Activated CD4-positive, alpha-beta T cell treated with anti-CD3 and anti-CD28 coated beads, Interleukin-2, amount 50 U/mL, for 16 hours (primary cell): ENCODE measurements at regions not wholly inside any gene's neighbourhood (a gene's known extent, or its start where the extent isn't known, plus 50 kb on each side); places are given as distances from the start of the nearest gene placed in this dataset.

Source experiments
- DNase-seq: peaks from one replicate; pipeline ENCODE4 v3.0.0-alpha.2; 2020

DNA sequence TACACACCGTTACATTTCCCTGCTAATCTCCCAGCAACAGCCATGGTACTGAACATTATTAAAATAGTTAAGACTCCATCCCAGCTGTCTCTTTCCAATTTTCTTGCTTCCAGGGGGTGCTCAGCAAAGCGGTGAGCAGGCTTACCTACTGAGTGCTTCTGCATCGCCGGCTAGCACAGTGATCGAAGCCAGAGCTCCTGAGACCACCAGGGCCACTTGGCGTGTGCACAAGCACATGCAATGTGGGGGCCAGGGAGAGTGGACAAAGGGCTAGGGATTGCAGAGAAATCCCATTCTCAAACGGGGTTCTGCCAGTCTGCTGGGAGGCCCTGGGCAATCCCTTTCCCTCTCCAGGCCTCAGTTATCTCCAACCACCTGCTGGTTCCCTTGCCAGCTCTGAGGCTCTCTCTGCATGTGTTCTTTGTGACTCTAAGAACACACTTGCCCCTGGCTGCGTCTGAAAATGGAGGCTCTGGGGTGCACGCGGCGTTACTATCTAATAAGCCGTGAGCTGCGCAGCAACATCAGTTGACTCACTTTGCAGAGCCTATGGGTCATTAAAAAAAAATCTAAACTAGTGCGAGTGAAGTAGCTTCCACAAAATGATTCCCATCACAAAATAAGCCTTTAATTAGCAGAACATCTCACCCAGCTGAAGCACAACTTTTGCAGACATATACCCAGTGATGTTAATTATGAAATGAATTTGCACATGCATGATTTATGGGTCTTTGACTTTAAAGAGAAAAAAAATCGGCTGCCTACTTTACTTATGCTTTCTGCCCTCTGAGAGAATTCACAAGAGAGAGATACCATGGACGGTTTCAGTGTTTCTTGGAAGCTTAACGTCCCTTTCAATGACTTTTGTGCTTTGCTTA, 271.5 kb downstream of the TLE3 start:
- no peak for DNase-seq

DNA sequence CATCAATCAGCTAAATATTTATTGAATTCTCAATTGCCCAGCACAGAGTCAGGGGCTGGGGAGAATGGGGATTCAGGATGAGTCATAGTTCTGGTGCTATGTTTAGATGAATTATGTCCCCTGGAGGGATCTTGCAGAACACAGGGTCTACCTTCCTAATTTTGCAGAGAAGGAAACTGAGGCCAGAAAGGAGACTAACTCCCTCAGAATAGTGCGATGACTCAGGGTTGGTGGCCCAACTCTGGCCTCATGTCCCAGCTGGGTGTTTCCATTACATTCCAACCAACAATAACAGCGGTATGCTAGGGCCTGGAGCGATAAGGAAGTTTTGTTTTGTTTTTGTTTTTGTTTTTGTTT, 270.9 kb downstream of the TLE3 start:
- no peak for DNase-seq

DNA sequence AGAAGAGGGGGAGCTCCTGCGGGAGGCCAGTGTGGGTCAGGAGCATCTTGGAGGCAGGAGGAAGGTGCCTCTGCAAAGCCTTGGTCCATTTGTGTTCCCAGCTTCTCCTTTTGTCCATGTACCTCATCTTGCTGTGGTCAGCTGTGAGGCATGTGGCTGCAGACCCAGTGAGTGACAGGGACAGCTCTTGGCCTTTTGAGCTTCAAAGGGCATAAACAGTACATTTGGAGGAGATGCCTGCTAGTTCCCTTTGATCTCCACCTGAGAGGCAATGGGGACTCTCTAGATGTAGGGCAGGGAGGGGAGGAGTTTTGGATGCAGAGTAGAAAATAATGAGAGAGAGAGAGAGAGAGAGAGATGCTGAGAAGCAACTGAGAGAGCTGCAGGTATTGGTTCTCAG, 270.0 kb downstream of the TLE3 start:
- no peak for DNase-seq

DNA sequence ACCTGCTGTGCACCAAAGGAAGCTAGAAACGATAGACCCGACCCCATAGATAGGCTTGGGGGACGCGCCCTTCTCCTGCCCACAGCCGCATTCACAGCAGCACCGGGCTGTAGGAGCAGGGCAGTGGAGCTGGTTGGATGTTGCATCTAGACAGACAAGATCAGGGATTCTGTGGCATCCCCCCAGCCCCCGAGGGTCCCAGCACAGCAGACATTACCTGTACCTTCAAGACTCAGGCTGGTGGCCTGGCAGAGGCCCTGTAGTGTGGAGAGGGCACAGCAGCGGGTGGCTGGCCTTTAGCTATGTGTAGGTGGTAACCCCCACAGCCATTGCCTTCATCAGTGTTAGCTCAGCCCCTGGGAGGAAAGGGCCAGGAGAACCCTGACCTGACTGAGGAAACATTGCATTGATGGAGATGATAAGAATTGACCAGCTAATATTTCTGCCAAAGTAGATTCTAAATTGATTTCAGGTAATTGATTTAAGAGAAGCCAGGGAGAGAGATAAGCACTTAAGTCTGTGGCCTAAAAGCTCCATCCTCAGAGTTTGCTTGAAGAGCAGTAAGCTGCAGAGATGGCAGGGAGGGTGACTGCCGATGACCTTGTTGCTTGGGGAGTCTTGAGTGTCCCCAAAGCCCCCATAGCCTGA, 269.4 kb downstream of the TLE3 start:
- DNase-seq: no peak

DNA sequence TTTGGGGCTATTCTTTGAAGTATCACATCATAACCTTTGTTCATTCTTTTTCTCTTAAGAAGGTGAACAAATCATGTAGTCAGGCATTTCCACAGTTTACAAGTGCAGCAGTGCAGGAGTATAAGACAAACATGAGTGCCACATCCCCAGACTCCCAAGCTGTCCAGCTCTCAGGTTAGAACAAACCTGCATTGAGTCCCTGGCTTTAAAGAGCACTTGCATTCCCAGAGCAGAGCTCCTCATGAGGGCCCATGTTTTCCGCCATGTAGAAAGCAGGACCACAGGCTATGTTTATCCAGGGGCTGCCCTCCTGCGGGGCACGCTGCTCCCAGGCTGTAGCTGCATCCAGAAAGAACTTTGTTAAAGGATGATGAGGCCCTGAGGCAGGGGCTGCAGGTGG, 267.7 kb downstream of the TLE3 start:
- DNase-seq: no peak

DNA sequence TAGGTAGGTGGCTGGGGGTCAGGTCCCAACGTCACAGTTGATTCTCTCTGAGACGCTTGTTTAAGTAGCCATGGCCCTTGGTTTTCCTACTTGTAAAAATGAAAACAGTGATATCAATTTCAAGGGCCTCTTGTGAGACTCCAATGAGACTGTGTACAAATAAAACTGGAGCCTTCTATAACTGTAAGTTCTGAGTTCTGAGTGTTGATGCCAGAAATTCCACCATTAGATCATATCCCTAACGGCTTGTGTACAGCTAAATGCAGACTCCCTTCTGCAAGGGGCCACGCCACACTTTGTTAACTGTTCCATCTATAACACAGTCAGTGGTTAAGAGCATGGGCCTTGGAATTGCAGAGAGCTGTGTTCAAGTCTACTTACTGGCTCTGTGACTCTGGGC, 267.3 kb downstream of the TLE3 start:
- no peak for DNase-seq

DNA sequence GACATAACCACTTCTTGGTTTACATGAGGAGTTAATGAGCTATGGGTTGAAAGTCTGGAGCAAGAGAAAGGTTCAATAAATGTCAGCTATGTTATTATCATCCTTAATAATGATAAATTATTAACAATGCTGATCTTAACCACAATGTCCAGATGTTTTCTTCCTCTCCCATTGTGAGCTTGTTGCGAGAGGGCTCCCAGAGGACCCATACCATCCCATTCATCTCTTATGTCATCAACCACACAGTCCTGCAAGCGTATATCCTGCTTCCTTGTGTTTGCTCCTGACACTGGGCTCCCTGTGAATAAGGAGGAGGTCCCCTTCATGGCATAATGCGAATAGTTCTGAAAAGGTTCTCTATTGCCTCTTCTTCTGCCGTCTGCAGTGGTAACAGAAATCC, 266.8 kb downstream of the TLE3 start:
- no peak for DNase-seq

DNA sequence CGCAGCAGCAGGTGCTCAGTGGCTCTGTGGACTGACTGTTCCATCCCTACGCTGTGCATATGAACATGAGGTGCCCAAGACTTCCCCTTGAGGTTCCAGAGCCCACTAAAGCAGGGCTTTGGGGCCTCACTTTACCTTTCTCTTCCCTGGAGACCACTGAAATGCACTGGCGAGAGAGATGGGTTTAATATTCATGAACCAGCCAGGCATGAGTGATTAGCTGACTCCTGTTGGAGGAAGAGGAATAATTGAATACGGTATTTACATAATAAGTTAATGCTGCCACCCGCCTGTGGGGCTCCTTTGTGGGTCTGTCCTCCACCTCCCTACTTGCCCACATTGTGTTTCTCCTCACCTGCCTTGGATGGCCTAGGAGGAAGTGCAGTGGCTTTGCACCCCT, 263.4 kb downstream of the TLE3 start:
- DNase-seq: no peak

DNA sequence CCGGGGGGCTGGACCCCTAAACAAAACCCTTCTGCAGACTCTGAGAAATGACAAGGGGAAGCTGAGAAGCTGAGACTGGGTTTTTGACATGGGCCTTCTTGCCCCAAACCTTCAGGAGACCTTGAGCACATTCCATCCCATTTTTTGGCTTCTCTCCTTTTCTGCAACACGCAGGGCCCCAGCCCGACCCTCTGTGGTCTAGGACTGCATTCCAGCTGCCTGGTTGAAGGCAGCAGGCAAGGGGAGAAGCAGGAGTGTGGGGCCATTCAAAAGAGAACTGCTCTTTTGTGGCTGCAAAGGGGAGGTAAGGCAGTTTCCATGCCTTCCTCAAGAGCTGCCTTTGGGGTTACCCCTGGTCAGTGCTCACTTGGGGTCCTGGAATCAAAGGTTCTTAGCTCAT, 263.0 kb downstream of the TLE3 start:
- no peak for DNase-seq

DNA sequence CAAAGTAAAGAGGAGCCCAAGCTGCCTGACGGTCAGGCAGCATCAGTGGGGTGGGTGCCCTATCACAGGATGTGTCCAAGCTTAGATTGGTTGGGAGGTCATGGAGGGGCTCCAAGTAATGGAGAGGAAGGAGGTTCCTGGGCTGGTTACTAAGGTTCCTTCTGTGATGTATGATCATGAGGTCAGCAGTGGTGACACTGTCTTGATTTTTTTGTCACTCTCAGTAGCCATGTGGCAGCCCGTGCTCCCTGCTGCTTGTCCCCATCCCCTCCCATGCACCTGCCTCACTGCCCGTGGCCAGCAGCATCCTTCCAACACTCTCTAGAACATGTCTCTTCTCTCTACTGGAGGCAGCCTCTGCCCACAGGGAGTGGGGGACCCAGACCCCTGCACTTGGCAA, 261.7 kb downstream of the TLE3 start:
- DNase-seq: no peak

DNA sequence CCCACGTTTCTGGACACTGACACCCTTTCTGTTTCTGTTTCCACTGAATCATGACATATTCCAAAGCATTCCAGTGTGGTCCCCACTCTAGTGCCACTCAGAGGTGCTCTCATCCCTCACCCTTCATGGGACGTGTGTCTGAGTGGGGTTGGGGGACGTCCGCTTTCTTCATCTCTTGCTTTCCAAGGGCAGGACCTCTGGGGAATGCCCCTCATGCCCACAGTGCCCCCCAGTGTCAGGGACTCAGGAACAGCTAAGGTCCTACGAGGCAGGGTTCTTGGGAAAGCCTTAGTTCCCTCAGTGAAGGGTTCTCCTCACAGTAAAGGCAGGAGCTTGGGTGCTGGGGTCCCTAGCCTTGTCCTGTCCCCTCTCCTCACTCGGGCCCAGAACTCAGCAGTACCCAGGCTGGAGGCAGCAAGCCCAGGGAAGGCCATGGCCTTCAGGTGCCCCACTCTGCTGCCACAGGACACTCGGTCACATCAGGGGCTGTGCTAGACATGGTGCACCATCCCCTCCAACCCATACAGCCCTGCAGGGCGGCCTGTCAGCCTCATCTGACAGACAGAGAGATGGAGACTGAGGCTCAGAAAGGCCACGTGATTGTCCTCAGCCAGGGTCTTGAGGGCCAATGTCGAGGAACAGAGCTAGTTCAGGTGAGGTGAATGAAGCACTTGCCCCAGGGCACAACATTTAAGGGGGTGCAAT, 261.0 kb downstream of the TLE3 start:
- no peak for DNase-seq

DNA sequence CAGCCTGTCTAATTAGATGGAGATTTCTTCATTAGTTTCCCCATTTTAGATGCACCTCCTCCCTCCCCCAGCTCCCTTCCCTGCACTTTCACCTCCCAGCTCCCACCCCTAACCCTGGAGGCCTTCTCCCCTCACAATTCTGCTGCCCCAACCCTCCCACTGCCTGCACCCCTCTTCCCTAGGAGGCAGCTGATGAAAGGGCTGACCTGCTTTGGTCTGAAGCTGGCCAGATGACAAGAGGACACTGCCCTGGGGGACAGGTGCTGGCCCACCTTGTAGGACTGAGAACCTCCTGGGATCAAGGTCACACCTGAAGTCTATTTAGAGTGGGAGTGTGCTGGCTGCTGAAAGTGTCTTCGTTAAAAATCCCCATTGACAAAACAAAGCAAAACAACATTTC, 259.4 kb downstream of the TLE3 start:
- DNase-seq: no peak

DNA sequence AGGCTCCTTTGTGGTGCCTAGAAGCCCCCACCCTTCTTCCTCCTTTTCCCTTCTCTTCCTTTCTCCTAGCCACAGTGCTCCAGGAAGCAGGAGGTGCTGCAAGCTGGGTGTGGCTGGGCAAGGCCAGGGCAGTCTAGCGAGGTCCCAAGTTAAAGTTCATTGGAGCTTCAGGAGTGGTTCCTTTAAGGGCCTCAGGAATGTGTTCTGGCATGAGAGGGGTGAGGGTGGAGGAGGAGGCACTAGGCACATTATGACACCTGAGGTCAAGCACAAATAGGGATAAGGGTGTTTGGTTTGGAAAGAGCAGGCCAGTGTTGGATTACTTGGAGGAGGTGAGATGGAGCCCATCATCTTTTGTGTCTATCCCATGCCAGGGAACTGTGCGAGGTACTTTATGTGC, 258.7 kb downstream of the TLE3 start:
- no peak for DNase-seq

DNA sequence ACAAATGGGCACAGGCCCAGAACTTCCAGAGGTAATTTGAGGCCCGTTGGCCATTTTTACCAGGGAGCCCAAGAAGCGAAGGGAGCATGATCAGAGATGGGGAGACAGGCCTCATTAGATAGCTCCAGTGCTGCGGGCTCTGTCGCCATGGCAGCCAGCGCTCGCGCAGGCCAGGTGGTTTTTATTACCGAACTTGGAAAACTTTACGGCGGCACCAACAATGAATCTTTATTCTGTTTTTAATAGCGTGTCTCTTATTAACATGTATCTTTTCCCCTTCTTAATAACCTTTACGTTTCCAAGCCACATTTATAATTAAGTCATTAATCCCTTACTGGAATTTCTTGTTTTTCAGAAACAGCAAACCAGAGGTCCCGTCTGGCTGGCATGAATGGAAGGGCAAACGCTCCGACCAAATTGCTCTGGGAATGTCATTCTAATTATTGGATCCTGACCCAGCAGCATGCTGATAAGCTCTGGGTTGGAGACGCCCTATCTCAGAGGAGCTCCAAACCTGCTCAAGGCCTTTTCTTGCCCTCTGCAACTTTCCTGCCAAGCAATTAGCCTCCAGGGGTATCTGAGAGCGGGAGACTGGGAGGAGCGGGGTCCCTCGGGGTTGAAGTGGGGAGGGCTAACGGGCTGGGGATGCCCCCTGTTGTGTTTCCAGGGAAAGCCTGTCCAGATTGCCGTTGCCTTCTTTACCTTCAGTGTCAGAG, 256.4 kb downstream of the TLE3 start:
- DNase-seq: no peak

DNA sequence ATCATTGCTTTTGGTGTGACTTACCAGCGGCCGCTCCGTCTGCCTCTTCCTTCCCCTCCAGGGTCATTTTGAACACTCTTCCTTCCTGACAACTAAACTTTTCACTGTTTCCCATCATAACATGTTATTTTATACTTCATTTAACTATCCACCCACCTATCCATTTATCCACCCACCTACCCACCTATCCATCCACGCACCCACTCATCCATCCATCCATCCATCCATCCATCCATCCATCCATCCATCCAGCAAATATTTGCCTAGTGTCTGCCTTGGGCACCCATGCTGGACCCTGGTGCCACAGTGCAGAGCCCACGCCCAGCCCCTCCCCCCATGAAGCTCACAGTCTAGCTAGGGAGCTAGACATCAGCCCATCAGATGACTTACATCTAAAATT, 254.9 kb downstream of the TLE3 start:
- DNase-seq: no peak

DNA sequence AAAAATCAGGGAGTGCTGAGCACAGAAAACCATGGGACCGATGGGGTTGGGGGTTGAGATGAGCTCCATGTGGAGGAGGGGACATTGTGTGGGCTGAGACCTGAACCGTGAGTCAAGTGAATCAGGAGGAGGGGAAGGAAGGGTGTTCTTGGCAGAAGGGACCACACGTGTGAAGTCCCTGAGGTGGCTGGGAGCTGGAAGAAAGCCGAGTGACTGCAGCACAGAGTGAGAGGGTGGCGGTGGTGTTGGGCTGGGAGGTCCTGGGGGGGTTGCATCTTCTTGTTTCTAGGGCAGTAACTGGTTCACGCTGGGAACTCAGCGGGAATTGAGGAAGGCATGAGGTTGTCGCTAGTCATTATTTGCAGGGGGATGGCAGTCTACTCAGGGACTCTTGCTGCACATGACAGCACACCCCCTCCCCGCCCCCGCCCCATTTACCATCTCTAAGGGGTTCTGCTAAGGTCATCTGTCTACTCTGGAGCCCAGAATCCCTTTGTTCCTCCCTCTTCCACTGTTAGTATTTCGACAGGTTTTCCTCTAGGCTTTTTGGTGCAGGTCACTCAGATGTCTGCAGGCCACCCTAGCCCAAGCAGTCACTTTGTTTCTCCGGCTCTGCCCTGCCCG, 254.3 kb downstream of the TLE3 start:
- no peak for DNase-seq

DNA sequence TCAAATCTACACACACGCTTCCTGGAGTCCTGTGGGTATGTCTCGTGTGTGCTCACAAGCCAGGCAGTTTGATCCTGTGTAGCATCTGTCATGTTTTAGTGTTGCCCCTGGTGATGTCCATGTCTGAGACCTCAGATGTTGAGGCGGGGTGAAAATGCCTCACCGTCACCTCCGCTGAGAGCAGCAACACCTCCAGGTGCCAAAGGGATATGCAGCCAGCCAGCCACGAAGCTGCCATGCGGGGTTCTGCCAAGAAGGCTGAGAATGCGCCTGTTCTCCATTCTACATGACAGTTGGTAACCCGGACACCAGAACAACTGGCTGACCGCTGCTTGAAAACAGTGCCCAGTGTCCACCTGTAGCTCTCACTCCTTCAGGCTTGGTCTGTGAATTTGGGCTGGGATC, 253.8 kb downstream of the TLE3 start:
- no peak for DNase-seq

DNA sequence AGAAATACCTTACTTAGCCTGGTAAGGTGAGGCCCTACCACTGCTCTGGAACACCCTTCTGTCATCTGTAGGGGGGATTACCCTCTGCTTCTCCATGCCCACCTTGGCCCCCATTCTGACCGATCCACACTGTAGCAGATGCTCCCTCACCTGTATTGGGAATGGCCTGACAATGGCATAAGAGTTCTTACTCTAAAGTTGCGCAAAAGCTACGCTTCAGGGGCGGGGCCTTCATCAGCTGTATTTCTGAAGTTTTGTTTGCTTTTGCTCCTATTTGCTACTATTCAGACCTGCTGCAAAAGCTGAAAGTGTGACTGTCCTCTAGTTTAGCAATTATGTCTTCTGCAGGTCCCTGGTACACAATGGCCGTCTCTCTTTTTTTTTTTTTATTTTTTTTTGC, 252.6 kb downstream of the TLE3 start:
- DNase-seq: no peak

DNA sequence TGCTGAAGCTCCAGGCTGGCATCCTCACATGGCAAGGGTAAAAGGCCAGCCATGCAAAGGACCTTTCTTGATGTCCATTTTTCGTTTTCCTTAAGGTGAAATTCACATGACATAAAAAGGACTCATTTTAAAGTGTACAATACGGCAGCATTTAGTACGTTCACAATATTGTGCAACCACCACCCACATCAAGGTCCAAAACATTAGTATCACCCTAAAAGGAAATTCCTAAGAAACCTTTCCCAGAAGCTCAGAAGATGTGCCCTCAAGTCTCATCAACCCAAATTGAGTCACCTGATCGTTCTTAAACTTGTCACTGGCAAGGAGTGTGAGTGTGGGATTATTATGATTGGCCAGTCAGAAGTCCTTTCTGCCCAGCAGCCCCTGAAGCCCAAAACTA, 250.1 kb downstream of the TLE3 start:
- no peak for DNase-seq

DNA sequence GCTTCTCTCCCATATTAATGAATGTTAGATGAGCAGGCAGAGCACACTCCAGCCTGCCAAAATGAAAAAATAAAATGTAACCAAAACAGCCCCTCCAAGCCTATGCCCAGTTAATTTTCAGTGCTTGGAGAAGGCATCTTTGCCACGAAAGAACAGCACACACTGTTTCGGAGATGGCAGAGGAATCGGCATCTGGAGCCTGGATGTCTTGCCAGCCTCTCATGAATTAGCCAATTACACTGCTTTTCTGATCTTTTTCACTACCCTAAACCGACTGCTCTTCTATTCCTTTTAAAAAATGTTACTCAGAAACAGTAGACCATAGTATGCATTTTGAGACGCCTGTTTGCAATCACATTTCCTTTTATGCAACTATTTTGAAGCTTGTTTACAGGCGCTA, 249.6 kb downstream of the TLE3 start:
- DNase-seq: no peak

DNA sequence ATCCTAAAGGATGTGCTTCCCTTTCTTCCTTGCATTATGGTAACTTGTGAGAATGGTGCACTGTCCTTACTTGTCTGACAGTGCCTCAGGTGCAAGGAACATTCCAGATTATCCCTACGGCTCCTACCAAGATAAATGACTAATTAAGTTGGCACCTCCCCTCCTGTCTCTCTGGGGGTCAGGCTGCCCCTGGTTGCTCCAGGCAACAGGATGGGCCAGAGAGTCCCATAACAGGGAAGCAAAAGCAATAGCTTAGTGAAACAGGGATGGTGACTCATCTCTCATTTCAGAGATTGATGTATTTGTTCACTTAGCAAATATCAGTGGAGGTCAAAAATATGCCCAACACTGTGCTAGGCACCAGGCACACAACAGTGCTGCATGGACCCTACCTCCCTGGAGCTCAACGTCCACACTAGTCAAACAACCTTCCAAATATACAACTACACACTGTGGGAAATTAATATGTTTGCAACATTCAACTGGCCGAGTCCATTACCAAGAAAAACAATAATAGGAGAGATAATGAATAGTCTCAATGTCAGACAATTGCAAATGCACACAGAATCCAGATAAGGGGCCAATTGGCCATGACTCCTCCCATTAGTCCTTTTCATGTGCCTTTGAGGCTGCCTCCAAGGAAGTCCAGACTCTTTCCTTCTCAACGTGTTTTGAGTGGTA, 249.0 kb downstream of the TLE3 start:
- DNase-seq: peak; percentile 33

DNA sequence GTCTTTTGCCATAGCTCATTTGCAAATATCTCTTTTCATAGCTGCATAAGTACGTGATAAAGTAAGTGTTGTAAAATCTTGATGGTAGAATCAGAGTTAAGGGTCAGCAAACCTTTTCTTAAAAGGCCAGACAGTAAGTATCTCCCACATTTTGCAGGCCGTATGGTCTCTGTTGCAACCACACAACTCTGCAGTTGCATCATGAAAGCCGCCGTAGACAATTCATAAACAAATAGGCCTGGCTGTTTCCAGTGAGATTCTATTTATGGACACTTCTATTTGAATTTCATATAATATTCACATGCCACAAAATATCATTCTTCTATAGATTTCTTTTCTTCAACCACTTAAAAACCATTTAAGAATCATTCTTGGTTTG, 248.5 kb downstream of the TLE3 start:
- no peak for DNase-seq

DNA sequence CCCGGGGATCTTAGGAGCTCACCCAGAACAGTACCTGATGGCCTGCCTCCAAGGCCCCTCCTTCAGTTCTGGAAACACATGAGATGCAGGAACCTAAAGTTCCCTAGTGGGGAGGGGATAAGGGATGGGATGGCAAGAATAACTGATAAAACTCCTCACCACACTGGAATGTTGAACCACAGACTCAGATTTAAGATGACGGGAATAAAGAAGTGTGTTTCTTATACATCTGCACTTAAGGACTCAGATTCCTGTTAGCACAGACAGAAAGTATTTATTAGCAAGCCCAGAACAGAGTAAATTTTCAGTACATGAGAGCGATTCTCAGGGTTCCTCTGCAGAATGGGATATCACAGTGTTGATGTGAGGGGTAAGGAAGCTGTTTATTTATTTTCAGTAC, 245.2 kb downstream of the TLE3 start:
- DNase-seq: no peak
